A673 (cell line): ENCODE measurements at regions not wholly inside any gene's neighbourhood (a gene's known extent, or its start where the extent isn't known, plus 50 kb on each side); places are given as distances from the start of the nearest gene placed in this dataset.

Experiments used
- BruUV-seq: library from RNA; stranded (reverse); fragments of 400-500 nt; replicated peaks from 2 replicates; lab custom pipeline; 2021; lab: Mats Ljungman, UMichigan
- CTCF ChIA-PET: fragments of 300-600 bp; sonication (Branson Sonifier 250); formaldehyde crosslinking; loops from one replicate; lab custom pipeline; 2022; ENCODE audit warnings: antibody characterized with exemption; lab: Charles Lee
- POLR2A ChIA-PET: fragments of 300-600 bp; sonication (Branson Sonifier 250); formaldehyde crosslinking; loops from one replicate; lab custom pipeline; 2022; ENCODE audit warnings: antibody characterized with exemption; ENCODE audit not compliant: low non-redundant PET; lab: Charles Lee
- DNase-seq: peaks from one replicate; pipeline ENCODE4 v3.0.0-alpha.2; 2015; ENCODE audit warnings: low spot score
- H3K27ac ChIP-seq: fragments of 200-600 bp; sonication (generic); 2 replicates; pipeline ENCODE4 v1.5.1; 2016; ENCODE audit warnings: mixed run types, low read depth, mild to moderate bottlenecking, mixed read lengths, antibody characterized with exemption, low read length; ENCODE audit not compliant: poor library complexity, severe bottlenecking
- H3K27me3 ChIP-seq: fragments of 200-600 bp; sonication (generic); replicated peaks from 2 replicates; pipeline ENCODE4 v1.6.1; 2017; ENCODE audit warnings: mixed run types, low read depth, mild to moderate bottlenecking, mixed read lengths, antibody characterized with exemption, low read length; ENCODE audit not compliant: insufficient read depth, poor library complexity
- H3K36me3 ChIP-seq: fragments of 200-600 bp; sonication (generic); 2 replicates; pipeline ENCODE4 v1.6.1; 2016; ENCODE audit warnings: mixed run types, mild to moderate bottlenecking, mixed read lengths, antibody characterized with exemption, low read length; ENCODE audit not compliant: insufficient read depth, poor library complexity, severe bottlenecking
- H3K4me1 ChIP-seq: fragments of 200-600 bp; sonication (generic); 2 replicates; pipeline ENCODE4 v1.6.1; 2017; ENCODE audit warnings: mixed run types, mild to moderate bottlenecking, mixed read lengths, antibody characterized with exemption, low read length; ENCODE audit not compliant: insufficient read depth, poor library complexity, severe bottlenecking
- H3K4me3 ChIP-seq: fragments of 200-600 bp; sonication (generic); 2 replicates; pipeline ENCODE4 v1.5.1; 2016; ENCODE audit warnings: low read depth, mixed run types, mild to moderate bottlenecking, mixed read lengths, low read length; ENCODE audit not compliant: poor library complexity, severe bottlenecking
- H3K9me3 ChIP-seq: fragments of 200-600 bp; sonication (generic); 2 replicates; pipeline ENCODE4 v1.6.1; 2016; ENCODE audit warnings: mixed run types, low read depth, mild to moderate bottlenecking, mixed read lengths, antibody characterized with exemption, low read length; ENCODE audit not compliant: poor library complexity, severe bottlenecking
- CTCF ChIP-seq: fragments of 300-800, 200-600 bp; sonication (generic); conservative IDR thresholded peaks from 2 replicates; pipeline ENCODE4 v1.5.1; 2017; ENCODE audit warnings: low read depth, mild to moderate bottlenecking, antibody characterized with exemption, low read length, moderate library complexity, mixed read lengths
- EZH2 ChIP-seq: fragments of 200-600 bp; sonication (generic); IDR thresholded peaks from 2 replicates; pipeline ENCODE4 v1.6.1; 2017; ENCODE audit warnings: borderline replicate concordance, low read depth, mild to moderate bottlenecking, mixed read lengths, antibody characterized with exemption, low read length; ENCODE audit not compliant: poor library complexity, severe bottlenecking
- intact Hi-C: fragments of 100-400 bp; cut with micrococcal nuclease; formaldehyde crosslinking; loops from one replicate; pipeline ENCODE4 v1.10.0; 2022; ENCODE audit not compliant: unreplicated experiment

- no peak overlapping the region for H3K27ac ChIP-seq
- no peak for TF ChIP-seq EZH2
- TF ChIP-seq CTCF = no peak
- CTCF ChIA-PET = no interaction called here
- H3K36me3 ChIP-seq = no peaks in the 10 kb centered on the region
- no peak overlapping the region for H3K4me3 ChIP-seq
- POLR2A ChIA-PET = no interaction called here
- no TSS peak for BruUV-seq
- H3K4me1 ChIP-seq = no peaks in the 10 kb centered on the region
- no peaks in the 10 kb centered on the region for H3K9me3 ChIP-seq
- intact Hi-C loops = no loop called here
- H3K27me3 ChIP-seq = peaks cover 4% of the 10 kb centered on the region
- DNase-seq = no peak
Observed at GRCh38 chr12:126204326-126204725, 1139.1 kb downstream of the AACS start.

GRCh38 chr12:126210026-126210425 is 1144.8 kb downstream of the AACS start:
- DNase-seq = no peak
- intact Hi-C loops = no loop called here
- H3K9me3 ChIP-seq = no peaks in the 10 kb centered on the region
- ChIA-PET CTCF (no interaction called here), POLR2A (no interaction called here)
- no peaks in the 10 kb centered on the region for H3K4me1 ChIP-seq
- no TSS peak for BruUV-seq
- H3K27me3 ChIP-seq = peaks cover 13% of the 10 kb centered on the region
- no peaks in the 10 kb centered on the region for H3K36me3 ChIP-seq
- H3K4me3 ChIP-seq = no peak overlapping the region
- no peak overlapping the region for H3K27ac ChIP-seq
- TF ChIP-seq CTCF (no peak), EZH2 (no peak)

- BruUV-seq = no TSS peak
- no peak overlapping the region for H3K4me3 ChIP-seq
- H3K27ac ChIP-seq = no peak overlapping the region
- no peaks in the 10 kb centered on the region for H3K4me1 ChIP-seq
- intact Hi-C loops = no loop called here
- POLR2A ChIA-PET = no interaction called here
- TF ChIP-seq EZH2 = no peak
- no peak for TF ChIP-seq CTCF
- H3K9me3 ChIP-seq = no peaks in the 10 kb centered on the region
- peaks cover 12% of the 10 kb centered on the region for H3K27me3 ChIP-seq
- H3K36me3 ChIP-seq = no peaks in the 10 kb centered on the region
- no peak for DNase-seq
- CTCF ChIA-PET = no interaction called here
Observed at GRCh38 chr12:126210448-126210847, 1145.2 kb downstream of the AACS start.
